Vagina (tissue), 2 donors: ENCODE measurements at regions not wholly inside any gene's neighbourhood (a gene's known extent, or its start where the extent isn't known, plus 50 kb on each side); places are given as distances from the start of the nearest gene placed in this dataset.

ENCODE experiments used
- DNase-seq, 2 donors: peaks; one replicate each; pipeline ENCODE4 v3.0.0-alpha.2; 2017; ENCODE audit errors: extremely low spot score in 2 of 2
- H3K27ac ChIP-seq: fragments of 200-600 bp; sonication (generic); one replicate; pipeline ENCODE4 v1.5.1; 2019
- H3K27me3 ChIP-seq: fragments of 200-600 bp; sonication (generic); one replicate; pipeline ENCODE4 v1.5.1; 2019
- H3K36me3 ChIP-seq, 2 donors: fragments of 200-600 bp; sonication (generic); one replicate each; pipeline ENCODE4 v1.5.1; 2017 to 2019
- H3K4me1 ChIP-seq: fragments of 200-600 bp; sonication (generic); one replicate; pipeline ENCODE4 v1.5.1; 2019
- H3K4me3 ChIP-seq, 2 donors: fragments of 200-600 bp; sonication (generic); 1 replicate in 1 of 2; 2 replicates in 1 of 2; pipeline ENCODE4 v1.5.1; 2016 to 2019
- H3K9me3 ChIP-seq: fragments of 200-600 bp; sonication (generic); one replicate; pipeline ENCODE4 v1.5.1; 2019
- CTCF ChIP-seq, 3 experiments: fragments of 450-650 bp in 2 of 3; fragments of 200-600 bp in 1 of 3; sonication (generic) in 1 of 3; IDR thresholded peaks; one replicate each; pipeline ENCODE4 v1.5.1; 2017 to 2019; ENCODE audit warnings: antibody characterized with exemption in 3 of 3, mild to moderate bottlenecking in 2 of 3, moderate library complexity in 2 of 3
- POLR2A ChIP-seq, 2 donors: fragments of 450-650 bp; IDR thresholded peaks; one replicate each; pipeline ENCODE4 v1.6.1; 2017; ENCODE audit warnings: antibody characterized with exemption in 2 of 2, mild to moderate bottlenecking in 2 of 2, moderate library complexity in 2 of 2
- POLR2AphosphoS5 ChIP-seq, 2 donors: sonication (generic); formaldehyde crosslinking; IDR thresholded peaks; one replicate each; pipeline ENCODE4 v1.9.0; 2017; ENCODE audit warnings: antibody characterized with exemption in 2 of 2, mild to moderate bottlenecking in 2 of 2, low read depth in 1 of 2; ENCODE audit not compliant: insufficient read depth in 1 of 2
- intact Hi-C: fragments of 100-400 bp; cut with DNase I; formaldehyde crosslinking; loops from one replicate; pipeline ENCODE4 v1.15.1; 2023

DNA sequence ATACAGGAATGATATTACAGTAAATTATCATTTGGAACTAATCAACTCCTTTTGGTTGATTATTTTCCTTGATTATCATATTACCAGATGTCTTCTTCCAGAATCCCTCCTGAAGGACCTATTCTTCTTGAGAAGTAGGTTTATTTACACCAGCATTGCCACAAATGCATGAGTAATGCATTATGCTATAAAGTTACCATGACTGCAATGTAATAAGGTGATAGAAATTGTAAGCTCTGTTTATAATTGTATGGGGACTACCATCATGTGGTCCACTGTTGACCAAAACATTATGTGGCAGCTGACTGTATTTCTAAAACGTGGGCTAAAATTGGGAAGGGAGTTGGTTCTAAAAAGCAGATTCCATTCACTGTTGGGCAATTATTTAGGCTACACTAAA is 602.2 kb downstream of the NYAP2 start:
- intact Hi-C loops = no loop called here
- Histone ChIP-seq H3K4me3 (no peak overlapping the region), H3K27ac (no peak overlapping the region), H3K36me3 (no peaks in the 10 kb centered on the region), H3K27me3 (no peaks in the 10 kb centered on the region), H3K4me1 (no peaks in the 10 kb centered on the region), H3K9me3 (no peaks in the 10 kb centered on the region)
- TF ChIP-seq POLR2A (IDR thresholded peaks at IDR 0.05) (no peak), POLR2AphosphoS5 (IDR thresholded peaks at IDR 0.05; ENCODE audit: insufficient read depth in 1 of 2, low read depth in 1 of 2) (no peak), CTCF (IDR thresholded peaks at IDR 0.05) (no peak)
- no peak for DNase-seq

- TF ChIP-seq POLR2AphosphoS5 (IDR thresholded peaks at IDR 0.05; ENCODE audit: insufficient read depth in 1 of 2, low read depth in 1 of 2) (no peak), POLR2A (IDR thresholded peaks at IDR 0.05) (no peak), CTCF (IDR thresholded peaks at IDR 0.05) (no peak)
- H3K36me3 ChIP-seq = no peaks in the 10 kb centered on the region
- no peak overlapping the region for H3K27ac ChIP-seq
- H3K4me1 ChIP-seq = no peaks in the 10 kb centered on the region
- no peak for DNase-seq
- intact Hi-C loops = no loop called here
- H3K4me3 ChIP-seq = no peak overlapping the region
- H3K27me3 ChIP-seq = no peaks in the 10 kb centered on the region
- no peaks in the 10 kb centered on the region for H3K9me3 ChIP-seq
Observed at GRCh38 chr2:225999692-226000091, 600.2 kb downstream of the NYAP2 start.

DNA sequence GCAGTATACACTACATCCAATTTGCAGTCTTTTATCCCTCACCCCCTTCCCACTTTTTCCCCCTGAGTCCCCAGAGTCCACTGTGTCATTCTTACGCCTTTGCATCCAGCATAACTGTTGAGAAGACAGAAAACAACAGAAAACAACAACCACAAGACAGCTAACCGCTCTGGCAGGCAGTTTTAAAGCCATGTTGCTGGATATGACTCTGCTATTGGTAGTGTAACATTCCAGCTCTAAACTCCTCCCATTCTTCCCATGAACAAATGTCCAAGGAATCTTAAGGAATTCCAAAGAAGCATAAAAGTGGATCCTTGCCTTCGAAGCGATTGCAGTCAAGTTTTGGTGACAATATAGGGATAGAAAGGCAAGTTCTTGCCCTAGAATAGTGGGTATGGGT is 599.1 kb downstream of the NYAP2 start:
- TF ChIP-seq POLR2AphosphoS5 (IDR thresholded peaks at IDR 0.05; ENCODE audit: insufficient read depth in 1 of 2, low read depth in 1 of 2) (no peak), POLR2A (IDR thresholded peaks at IDR 0.05) (no peak), CTCF (IDR thresholded peaks at IDR 0.05) (no peak)
- no peaks in the 10 kb centered on the region for H3K9me3 ChIP-seq

DNA sequence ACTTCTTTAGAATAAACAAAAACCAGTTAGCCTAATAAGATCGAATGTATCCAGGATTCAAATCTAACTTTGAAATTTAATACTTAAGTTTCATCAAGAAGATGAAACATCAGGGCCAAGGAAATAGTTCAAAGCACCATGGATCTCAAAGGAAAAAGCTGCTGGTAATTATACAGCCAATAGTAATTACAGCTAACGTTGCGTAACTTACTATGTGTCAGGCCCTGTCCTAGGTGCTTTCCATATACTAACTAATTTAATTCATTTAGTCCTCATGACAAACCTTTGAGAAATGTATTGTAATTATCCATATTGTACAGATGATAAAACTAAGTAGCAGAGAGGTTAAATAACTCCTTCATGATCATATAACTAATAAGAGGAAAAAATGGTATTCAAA is 598.6 kb downstream of the NYAP2 start:
- no peak for DNase-seq
- no peaks in the 10 kb centered on the region for H3K4me1 ChIP-seq
- no peaks in the 10 kb centered on the region for H3K27me3 ChIP-seq
- H3K27ac ChIP-seq = no peak overlapping the region
- H3K9me3 ChIP-seq = no peaks in the 10 kb centered on the region
- no peak overlapping the region for H3K4me3 ChIP-seq
- no peak for TF ChIP-seq POLR2AphosphoS5 (IDR thresholded peaks at IDR 0.05; ENCODE audit: insufficient read depth in 1 of 2, low read depth in 1 of 2)
- no peak for TF ChIP-seq POLR2A (IDR thresholded peaks at IDR 0.05)
- TF ChIP-seq CTCF (IDR thresholded peaks at IDR 0.05) = no peak
- H3K36me3 ChIP-seq = no peaks in the 10 kb centered on the region
- intact Hi-C loops = no loop called here

More for the DNA sequence above, 599.1 kb downstream of the NYAP2 start:
- Histone ChIP-seq H3K36me3 (no peaks in the 10 kb centered on the region), H3K27me3 (no peaks in the 10 kb centered on the region), H3K4me3 (no peak overlapping the region), H3K27ac (no peak overlapping the region), H3K4me1 (no peaks in the 10 kb centered on the region)
- no peak for DNase-seq
- intact Hi-C loops = no loop called here

DNA sequence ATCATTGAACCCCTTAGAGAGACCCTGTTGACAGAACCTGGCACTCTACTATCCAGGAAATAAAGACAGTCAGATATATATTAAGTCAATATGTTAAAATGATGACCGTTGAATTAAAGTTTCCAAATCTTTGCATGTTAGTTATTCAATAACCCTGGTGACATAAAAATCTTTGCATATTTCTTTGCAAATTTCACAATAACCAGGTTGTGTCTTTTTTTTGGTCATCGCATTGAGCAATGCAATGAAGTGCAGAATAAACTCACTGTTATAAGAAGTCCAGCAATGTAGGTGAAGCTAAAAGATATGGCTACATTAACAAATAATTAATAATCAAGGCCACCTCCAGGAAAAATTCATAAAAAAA is 596.9 kb downstream of the NYAP2 start:
- intact Hi-C loops = no loop called here
- no peaks in the 10 kb centered on the region for H3K4me1 ChIP-seq
- no peaks in the 10 kb centered on the region for H3K27me3 ChIP-seq
- no peaks in the 10 kb centered on the region for H3K9me3 ChIP-seq
- H3K27ac ChIP-seq = no peak overlapping the region
- TF ChIP-seq POLR2A (IDR thresholded peaks at IDR 0.05) (no peak), CTCF (IDR thresholded peaks at IDR 0.05) (no peak)
- DNase-seq = no peak
- no peaks in the 10 kb centered on the region for H3K36me3 ChIP-seq
- no peak overlapping the region for H3K4me3 ChIP-seq
